PC-3 (cell line): ENCODE measurements at regions not wholly inside any gene's neighbourhood (a gene's known extent, or its start where the extent isn't known, plus 50 kb on each side); places are given as distances from the start of the nearest gene placed in this dataset.

Experiments
- ATAC-seq: fragments of 200-7000 bp; cut with Tn5 transposase; 2 replicates; pipeline ENCODE4 v1.9.1; 2020; ENCODE audit warnings: mild to moderate bottlenecking, moderate library complexity
- BruUV-seq: library from RNA; stranded (reverse); fragments of 400-500 nt; replicated peaks from 2 replicates; lab custom pipeline; 2021; lab: Mats Ljungman, UMichigan
- CTCF ChIA-PET: fragments of 300-600 bp; sonication (Branson Sonifier 250); formaldehyde crosslinking; loops from one replicate; lab custom pipeline; 2022; ENCODE audit warnings: antibody characterized with exemption; lab: Charles Lee
- POLR2A ChIA-PET: fragments of 300-600 bp; sonication (Branson Sonifier 250); formaldehyde crosslinking; loops from one replicate; lab custom pipeline; 2022; ENCODE audit warnings: antibody characterized with exemption; ENCODE audit not compliant: unreplicated experiment; lab: Charles Lee
- DNase-seq: peaks from one replicate; pipeline ENCODE4 v3.0.0-alpha.2; 2015
- H2AFZ ChIP-seq: fragments of 300-600 bp; sonication (generic); 2 replicates; pipeline ENCODE4 v1.6.0; 2016; ENCODE audit warnings: antibody characterized with exemption, low read length
- H3F3A ChIP-seq: fragments of 300-600 bp; sonication (generic); one replicate; pipeline ENCODE4 v1.6.0; 2017; ENCODE audit warnings: antibody characterized with exemption, low read length, control low read depth, mild to moderate bottlenecking; ENCODE audit not compliant: unreplicated experiment
- H3K27ac ChIP-seq: fragments of 300-600 bp; sonication (generic); 2 replicates; pipeline ENCODE4 v1.5.1; 2016; ENCODE audit warnings: mild to moderate bottlenecking, low read length
- H3K27me3 ChIP-seq: fragments of 300-600 bp; sonication (generic); 2 replicates; pipeline ENCODE4 v1.6.1; 2016; ENCODE audit warnings: low read length, mixed read lengths
- H3K36me3 ChIP-seq: fragments of 300-600 bp; sonication (generic); 2 replicates; pipeline ENCODE4 v1.6.1; 2016; ENCODE audit warnings: low read depth, mixed run types, low read length, mixed read lengths
- H3K4me1 ChIP-seq: fragments of 300-600 bp; sonication (generic); 2 replicates; pipeline ENCODE4 v1.5.1; 2016; ENCODE audit warnings: low read length; ENCODE audit not compliant: insufficient read depth
- H3K4me2 ChIP-seq: fragments of 300-600 bp; sonication (generic); 2 replicates; pipeline ENCODE4 v1.6.0; 2016; ENCODE audit warnings: low read length
- H3K4me3 ChIP-seq: fragments of 300-600 bp; sonication (generic); 2 replicates; pipeline ENCODE4 v1.5.1; 2016; ENCODE audit warnings: mild to moderate bottlenecking, low read length, mixed read lengths
- H3K79me2 ChIP-seq: fragments of 300-600 bp; sonication (generic); 2 replicates; pipeline ENCODE4 v1.6.1; 2017; ENCODE audit warnings: low read length, mixed read lengths
- H3K9ac ChIP-seq: fragments of 300-600 bp; sonication (generic); 2 replicates; pipeline ENCODE4 v1.6.0; 2016; ENCODE audit warnings: mild to moderate bottlenecking, low read length
- H3K9me2 ChIP-seq: fragments of 300-600 bp; sonication (generic); replicated peaks from 2 replicates; pipeline ENCODE4 v1.6.1; 2016; ENCODE audit warnings: mixed run types, low read length, mixed read lengths
- H3K9me3 ChIP-seq: fragments of 300-600 bp; sonication (generic); 2 replicates; pipeline ENCODE4 v1.6.1; 2016; ENCODE audit warnings: low read length, mixed read lengths
- H4K20me1 ChIP-seq: fragments of 300-600 bp; sonication (generic); 2 replicates; pipeline ENCODE4 v1.6.1; 2016; ENCODE audit warnings: low read length, mixed read lengths
- CTCF ChIP-seq: fragments of 300-600 bp; sonication (generic); conservative IDR thresholded peaks from 2 replicates; pipeline ENCODE4 v1.5.1; 2017; ENCODE audit warnings: antibody characterized with exemption, low read depth, mild to moderate bottlenecking, low read length
- EZH2 ChIP-seq: fragments of 300-600 bp; sonication (generic); IDR thresholded peaks from one replicate; pipeline ENCODE4 v1.6.1; 2017; ENCODE audit warnings: antibody characterized with exemption, mild to moderate bottlenecking, low read length; ENCODE audit not compliant: unreplicated experiment
- EZH2phosphoT487 ChIP-seq: fragments of 300-600 bp; sonication (generic); IDR thresholded peaks from 2 replicates; pipeline ENCODE4 v1.6.1; 2018; ENCODE audit warnings: mild to moderate bottlenecking, antibody characterized with exemption, low read length, borderline replicate concordance
- intact Hi-C: fragments of 100-400 bp; cut with micrococcal nuclease; formaldehyde crosslinking; loops from 2 replicates; pipeline ENCODE4 v1.9.0; 2023

GRCh38 chr2:239566162-239566994 is 165.6 kb upstream of the HDAC4 start:
- Histone ChIP-seq H3K9me3 (no peaks in the 10 kb centered on the region), H2AFZ (no peak overlapping the region), H4K20me1 (no peaks in the 10 kb centered on the region), H3F3A (no peaks in the 10 kb centered on the region), H3K4me3 (no peak overlapping the region), H3K4me1 (no peaks in the 10 kb centered on the region), H3K36me3 (no peaks in the 10 kb centered on the region), H3K4me2 (no peak overlapping the region), H3K27ac (no peak overlapping the region), H3K9ac (no peak overlapping the region), H3K79me2 (no peaks in the 10 kb centered on the region), H3K9me2 (no peaks in the 10 kb centered on the region), H3K27me3 (peaks cover 99% of the 10 kb centered on the region)
- BruUV-seq, result no TSS peak
- ChIA-PET POLR2A (no interaction called here), CTCF (no interaction called here)
- ATAC-seq, result no peak
- TF ChIP-seq CTCF, result no peak
- intact Hi-C loops, result no loop called here
- DNase-seq, result no peak

DNA sequence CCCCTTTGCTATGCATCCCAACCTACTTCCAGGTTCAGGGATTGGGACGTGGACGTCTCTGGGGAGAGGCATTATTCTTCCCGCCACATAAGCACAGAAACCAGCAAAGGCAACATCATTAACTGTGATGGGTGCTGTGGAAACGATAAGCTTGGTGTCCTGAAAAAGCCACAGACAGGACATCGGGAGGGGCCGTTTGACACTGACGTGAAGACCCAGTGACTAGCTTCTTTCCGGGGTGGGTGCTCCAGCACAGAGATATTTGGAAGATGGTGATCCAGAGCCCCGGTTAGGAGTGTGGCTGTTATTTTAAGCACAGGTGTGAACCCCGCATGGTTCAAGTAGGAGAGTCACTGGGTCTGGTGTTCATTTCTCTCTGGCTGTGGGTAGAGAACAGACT is 163.8 kb upstream of the HDAC4 start:
- intact Hi-C loops, result no loop called here
- H3K79me2 ChIP-seq, result no peaks in the 10 kb centered on the region
- H4K20me1 ChIP-seq, result no peaks in the 10 kb centered on the region
- no TSS peak for BruUV-seq
- ATAC-seq (no peak), DNase-seq (no peak)
- H3F3A ChIP-seq, result no peaks in the 10 kb centered on the region
- no peak overlapping the region for H3K27ac ChIP-seq
- H3K4me1 ChIP-seq, result no peaks in the 10 kb centered on the region
- H3K4me2 ChIP-seq, result no peak overlapping the region
- H3K9me2 ChIP-seq, result no peaks in the 10 kb centered on the region
- H3K9me3 ChIP-seq, result no peaks in the 10 kb centered on the region
- ChIA-PET POLR2A (no interaction called here), CTCF (interaction anchor here (0.7 kb wide), 1 partner anchor 25 kb away, joined by 4 read pairs; no protein-coding TSS in a partner anchor)
- TF ChIP-seq CTCF (no peak), EZH2phosphoT487 (no peak), EZH2 (no peak)
- no peak overlapping the region for H3K4me3 ChIP-seq
- no peaks in the 10 kb centered on the region for H3K36me3 ChIP-seq
- H2AFZ ChIP-seq, result no peak overlapping the region
- H3K27me3 ChIP-seq, result peaks cover 97% of the 10 kb centered on the region
- no peak overlapping the region for H3K9ac ChIP-seq

GRCh38 chr2:239563561-239563960 is 162.7 kb upstream of the HDAC4 start:
- intact Hi-C loops, result no loop called here
- no peaks in the 10 kb centered on the region for H3K79me2 ChIP-seq
- no peak overlapping the region for H2AFZ ChIP-seq
- no peak overlapping the region for H3K27ac ChIP-seq
- DNase-seq (no peak), ATAC-seq (no peak)
- H4K20me1 ChIP-seq, result no peaks in the 10 kb centered on the region
- TF ChIP-seq EZH2, result no peak
- no peak for TF ChIP-seq EZH2phosphoT487
- TF ChIP-seq CTCF, result no peak
- H3K4me1 ChIP-seq, result no peaks in the 10 kb centered on the region
- no peaks in the 10 kb centered on the region for H3F3A ChIP-seq
- no peak overlapping the region for H3K9ac ChIP-seq
- no TSS peak for BruUV-seq
- H3K9me3 ChIP-seq, result no peaks in the 10 kb centered on the region
- peaks cover 97% of the 10 kb centered on the region for H3K27me3 ChIP-seq
- ChIA-PET CTCF (no interaction called here), POLR2A (no interaction called here)
- H3K4me2 ChIP-seq, result no peak overlapping the region
- no peak overlapping the region for H3K4me3 ChIP-seq
- H3K36me3 ChIP-seq, result no peaks in the 10 kb centered on the region
- no peaks in the 10 kb centered on the region for H3K9me2 ChIP-seq
